GM12801 (cell line): ENCODE measurements at regions not wholly inside any gene's neighbourhood (a gene's known extent, or its start where the extent isn't known, plus 50 kb on each side); places are given as distances from the start of the nearest gene placed in this dataset.

Experiments used
- CTCF ChIP-seq: IDR thresholded peaks from one replicate; pipeline ENCODE4 v1.5.1; 2011; ENCODE audit warnings: control low read depth; ENCODE audit not compliant: insufficient read length; ENCODE audit errors: extremely low read depth

- TF ChIP-seq CTCF = no peak
These were observed 126.1 kb downstream of the SEC14L1 start for GRCh38 chr17:77266891-77267341.

GRCh38 chr17:77269696-77270681 lies 129.2 kb downstream of the SEC14L1 start:
- no peak for TF ChIP-seq CTCF

- TF ChIP-seq CTCF = no peak
These were observed 130.6 kb downstream of the SEC14L1 start for GRCh38 chr17:77271411-77271810.

GRCh38 chr17:77273397-77274085 lies 132.8 kb downstream of the SEC14L1 start:
- TF ChIP-seq CTCF = no peak

GRCh38 chr17:77274096-77274845 lies 133.5 kb downstream of the SEC14L1 start:
- no peak for TF ChIP-seq CTCF

- no peak for TF ChIP-seq CTCF
These were observed 138.9 kb downstream of the SEC14L1 start for GRCh38 chr17:77279448-77280303.
